ENCODE measurements at regions not wholly inside any gene's neighbourhood (a gene's known extent, or its start where the extent isn't known, plus 50 kb on each side); places are given as distances from the start of the nearest gene placed in this dataset.
A peak's percentile ranks its signal among the peaks of the same experiment; 100 is the strongest.
"Not testable (repeated sequence)": the region's sequence is repeated elsewhere in the genome, so short reads cannot be mapped to it uniquely, and the experiment has no call there.

DNA sequence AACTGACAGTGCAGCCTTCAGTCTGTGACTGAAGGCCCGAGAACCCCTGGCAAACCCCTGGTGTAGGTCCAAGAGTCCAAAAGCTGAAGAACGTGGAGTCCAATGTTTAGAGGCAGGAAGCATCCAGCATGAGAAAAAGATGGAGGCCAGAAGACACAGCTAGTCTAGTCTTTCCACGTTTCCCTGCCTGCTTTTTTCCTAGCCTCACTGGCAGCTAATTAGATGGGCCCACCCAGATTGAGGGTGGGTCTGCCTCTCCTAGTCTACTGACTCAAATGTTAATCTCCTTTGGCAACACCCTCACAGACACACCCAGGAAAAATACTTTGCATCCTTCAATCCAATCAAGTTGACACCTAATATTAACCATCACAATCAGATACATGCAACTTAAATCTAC lies 87.8 kb downstream of the TENT5D start:
- DNase-seq (ENCODE audit: low read depth), result not testable (repeated sequence)

DNA sequence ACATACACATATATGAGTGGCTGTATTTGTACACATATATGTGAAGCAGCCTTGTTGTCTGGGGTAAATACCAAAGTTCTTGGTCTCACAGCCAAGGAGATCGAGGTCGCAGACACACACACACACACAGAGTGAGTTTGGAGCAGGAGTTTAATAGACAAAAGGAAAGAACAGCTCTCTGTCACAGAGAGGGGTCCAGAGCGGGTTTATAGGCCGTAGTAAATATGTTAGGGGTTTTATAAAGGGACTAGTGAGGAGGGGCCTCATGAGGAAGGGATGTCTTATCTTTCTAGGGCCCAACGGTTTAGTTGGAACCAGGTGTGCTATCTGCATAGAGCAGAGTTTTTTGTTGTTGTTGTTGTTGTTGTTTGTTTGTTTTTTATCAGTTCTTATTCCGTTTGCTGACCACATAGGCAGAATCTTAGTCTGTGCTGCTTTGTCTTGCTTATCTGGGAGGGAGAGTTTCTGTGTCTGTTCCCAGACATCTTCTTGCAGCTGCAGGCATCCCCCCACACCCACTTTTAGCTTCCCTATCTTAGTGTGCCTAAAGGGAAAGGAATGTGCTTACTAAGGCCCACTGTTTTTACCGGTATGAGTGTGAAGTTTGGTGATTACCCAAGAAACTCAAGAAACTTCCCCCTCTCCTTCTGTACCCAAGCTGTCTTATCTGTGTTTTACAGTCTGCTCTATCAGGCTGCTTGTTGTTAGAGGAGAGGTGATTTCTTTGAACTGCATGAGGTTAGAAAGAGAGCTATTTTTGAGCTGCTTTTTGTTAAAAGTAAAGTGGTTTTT lies 91.9 kb downstream of the TENT5D start:
- DNase-seq (ENCODE audit: low read depth), result peak; percentile 82

GRCh38 chrX:80512924-80513323 lies 92.7 kb downstream of the TENT5D start:
- DNase-seq (ENCODE audit: low read depth), result no peak

DNA sequence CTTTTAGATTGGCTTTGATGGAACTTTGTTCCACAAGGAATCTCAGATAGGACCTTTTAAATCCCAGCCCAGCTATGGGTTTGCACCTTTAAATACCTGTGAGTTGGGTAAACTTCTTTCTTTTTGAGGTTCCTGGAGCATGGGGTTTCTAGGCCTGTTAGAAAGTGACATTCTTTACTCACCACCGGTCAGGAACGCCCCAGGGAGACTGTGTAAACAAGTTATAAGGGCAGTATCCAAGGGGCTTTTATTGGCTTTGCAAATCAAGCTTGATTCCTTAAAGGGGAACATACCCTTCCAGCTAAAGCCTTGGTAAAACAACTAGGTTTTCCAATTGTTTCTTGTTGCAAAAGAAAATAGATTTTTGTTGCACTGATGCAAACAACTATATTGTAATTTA lies 93.4 kb downstream of the TENT5D start:
- DNase-seq (ENCODE audit: low read depth), result no peak

GRCh38 chrX:80537096-80537495 lies 116.8 kb downstream of the TENT5D start:
- no peak for DNase-seq (ENCODE audit: low read depth)

GRCh38 chrX:80550722-80551121 lies 130.5 kb downstream of the TENT5D start:
- no peak for DNase-seq (ENCODE audit: low read depth)

DNA sequence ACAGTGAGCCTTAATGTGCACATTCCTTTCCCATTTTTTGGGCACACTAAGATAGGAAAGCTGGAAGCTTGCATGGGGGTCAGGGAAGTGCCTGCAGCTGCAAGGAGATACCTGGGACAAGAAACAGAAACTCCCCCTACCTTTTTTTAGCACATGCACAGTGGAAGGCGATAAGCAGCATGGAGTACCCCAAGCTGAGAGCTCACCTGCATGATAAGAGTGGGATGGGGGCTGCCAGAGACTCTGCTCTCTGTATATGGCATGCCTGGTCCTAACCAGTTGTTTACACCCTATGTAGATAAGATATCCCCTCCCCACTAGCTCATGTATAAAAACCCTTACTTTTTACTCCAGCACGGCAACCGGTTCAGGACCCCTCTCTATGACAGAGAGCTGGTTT lies 135.9 kb downstream of the TENT5D start:
- DNase-seq (ENCODE audit: low read depth), result no peak

- no peak for DNase-seq (ENCODE audit: low read depth)
These were observed 152.4 kb downstream of the TENT5D start for GRCh38 chrX:80572636-80573035.

DNA sequence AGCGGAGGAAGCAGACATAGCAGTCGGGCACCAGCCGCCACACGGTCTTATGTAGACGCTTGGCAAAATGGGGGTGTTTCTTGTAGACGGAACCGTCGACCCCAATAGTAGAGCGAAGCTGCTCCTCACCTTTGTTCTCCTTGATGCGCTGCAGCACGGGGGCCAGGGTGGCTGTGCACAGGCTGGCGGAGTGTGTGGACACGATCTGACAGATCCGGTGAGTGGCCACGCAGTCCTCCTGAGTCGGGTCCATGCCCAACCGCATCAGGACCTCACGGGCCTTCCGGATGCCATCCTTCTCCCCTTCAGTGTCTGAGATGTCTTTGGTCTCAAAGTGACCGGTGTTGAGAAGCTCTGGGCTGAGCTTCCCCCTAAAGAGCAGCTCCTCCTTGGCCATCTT lies 153.0 kb downstream of the TENT5D start:
- DNase-seq (ENCODE audit: low read depth), result no peak

DNA sequence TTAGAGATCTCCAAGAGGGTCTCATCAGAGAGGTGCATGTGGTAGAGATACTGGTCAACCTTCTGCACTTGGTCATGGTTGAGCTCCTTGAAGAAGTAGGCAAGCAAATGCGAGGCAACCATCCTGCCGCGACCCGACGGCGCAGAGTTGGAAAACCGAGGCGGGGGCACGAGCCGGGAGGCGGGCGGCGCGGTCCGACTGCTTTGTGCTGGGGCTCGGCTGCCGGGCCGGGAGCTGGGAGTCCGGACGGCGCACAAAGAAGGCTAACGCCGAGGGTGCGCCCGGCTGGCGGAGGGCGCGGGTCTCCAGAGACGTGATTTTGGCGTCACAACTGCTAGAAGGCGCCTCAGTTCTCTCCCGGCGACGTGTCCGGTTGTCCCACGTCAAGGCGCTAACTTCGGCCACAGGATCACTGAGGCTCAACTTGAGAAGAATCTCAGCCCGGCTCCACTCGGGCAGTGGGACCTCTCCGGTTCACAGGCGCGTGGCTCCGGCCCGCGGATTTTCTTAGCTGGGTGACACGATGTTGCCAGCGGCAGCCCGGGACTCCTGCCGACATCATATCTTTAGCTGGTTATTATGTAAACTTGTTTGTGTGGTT lies 154.3 kb downstream of the TENT5D start:
- DNase-seq (ENCODE audit: low read depth), result not testable (repeated sequence)

DNA sequence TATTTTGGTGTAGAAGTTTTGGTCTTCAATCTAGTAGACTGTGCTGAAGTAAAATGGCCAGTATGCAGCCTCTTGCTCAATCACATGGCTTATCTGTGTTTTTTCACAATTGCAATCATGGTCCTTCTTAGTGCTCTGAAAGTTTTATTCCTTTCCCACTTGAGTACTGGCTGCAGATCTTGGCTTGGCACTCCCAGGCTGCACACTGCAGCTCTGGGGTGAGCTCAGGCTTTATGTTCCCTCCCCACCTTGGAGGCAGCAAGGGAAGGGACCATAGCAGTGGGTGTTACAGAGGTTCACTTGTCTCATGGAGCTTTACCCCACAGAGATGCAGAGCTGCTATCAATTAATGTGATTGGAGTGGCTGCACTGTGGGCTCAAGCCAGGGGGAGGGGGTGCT lies 156.0 kb downstream of the TENT5D start:
- no peak for DNase-seq (ENCODE audit: low read depth)

- no peak for DNase-seq (ENCODE audit: low read depth)
These were observed 156.7 kb downstream of the TENT5D start for GRCh38 chrX:80576806-80577533.

GRCh38 chrX:80578517-80579105 lies 158.4 kb downstream of the TENT5D start:
- DNase-seq (ENCODE audit: low read depth), result peak; percentile 2

GRCh38 chrX:80590992-80591391 lies 170.7 kb downstream of the TENT5D start:
- not testable (repeated sequence) for DNase-seq (ENCODE audit: low read depth)

- no peak for DNase-seq (ENCODE audit: low read depth)
These were observed 182.0 kb downstream of the TENT5D start for GRCh38 chrX:80602036-80602860.

All from CMK (cell line).